ENCODE measurements at regions not wholly inside any gene's neighbourhood (a gene's known extent, or its start where the extent isn't known, plus 50 kb on each side); places are given as distances from the start of the nearest gene placed in this dataset.
"Not testable (repeated sequence)": the region's sequence is repeated elsewhere in the genome, so short reads cannot be mapped to it uniquely, and the experiment has no call there.

DNA sequence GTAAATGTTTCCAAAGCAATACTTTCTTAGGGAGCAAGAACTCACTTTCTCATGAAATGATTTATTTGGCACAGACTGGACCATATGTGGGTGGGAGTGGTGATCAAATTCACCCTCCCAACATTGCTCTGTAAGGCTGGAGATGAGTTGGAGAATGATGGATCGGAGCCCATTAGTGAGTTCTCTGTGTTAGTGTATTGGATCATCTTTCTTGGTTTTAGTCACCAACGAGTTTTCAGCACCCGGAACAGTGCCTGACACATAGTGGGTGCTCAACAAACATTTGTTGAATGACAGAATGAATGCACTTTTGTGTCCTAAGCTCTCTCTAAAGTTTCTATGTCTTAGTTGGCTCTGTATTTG, 104.5 kb upstream of the FAM20A start:
- no peak for DNase-seq (ENCODE audit: low read depth in 4 of 4, low spot score in 1 of 4)

DNA sequence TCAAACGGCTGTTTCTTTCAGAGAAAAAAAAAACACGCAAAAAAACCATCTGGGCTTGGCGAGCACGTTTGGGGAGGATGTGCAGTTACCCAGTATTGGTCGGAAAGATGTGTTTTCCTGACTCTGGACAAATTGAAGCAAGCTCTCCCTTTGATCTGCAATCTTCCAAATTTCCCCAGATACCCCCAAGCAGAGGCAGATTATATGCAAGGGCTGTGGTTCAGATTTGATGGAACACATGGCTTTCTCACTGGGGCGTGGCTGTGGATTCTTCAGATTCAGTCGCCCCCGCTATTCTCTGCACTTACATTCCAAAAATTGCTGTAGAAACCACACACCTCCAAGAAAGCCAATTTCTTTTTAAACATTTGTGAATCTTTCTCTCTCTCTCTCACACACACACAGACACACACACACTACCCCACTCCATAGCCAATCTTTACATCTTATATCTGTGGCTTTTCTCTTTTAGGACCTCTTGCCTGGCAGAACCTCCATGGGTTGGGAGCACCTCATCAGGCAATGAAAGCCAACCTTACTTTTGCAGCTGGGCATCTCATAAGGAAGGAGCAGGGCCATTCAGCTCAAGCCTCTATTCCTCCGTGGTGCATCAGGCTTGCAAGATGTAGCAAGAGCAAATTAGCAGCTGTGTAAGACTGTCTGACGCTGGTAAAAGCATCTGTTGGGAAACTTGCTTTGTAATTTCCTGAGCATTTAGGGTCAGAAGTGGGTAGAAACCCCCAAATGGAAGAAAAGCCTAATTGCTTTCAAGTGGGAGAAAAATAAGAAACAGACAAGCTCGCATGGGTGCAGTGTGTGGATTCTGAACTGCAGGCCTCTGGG, 103.9 kb upstream of the FAM20A start:
- DNase-seq (ENCODE audit: low read depth in 4 of 4, low spot score in 1 of 4) = no peak

DNA sequence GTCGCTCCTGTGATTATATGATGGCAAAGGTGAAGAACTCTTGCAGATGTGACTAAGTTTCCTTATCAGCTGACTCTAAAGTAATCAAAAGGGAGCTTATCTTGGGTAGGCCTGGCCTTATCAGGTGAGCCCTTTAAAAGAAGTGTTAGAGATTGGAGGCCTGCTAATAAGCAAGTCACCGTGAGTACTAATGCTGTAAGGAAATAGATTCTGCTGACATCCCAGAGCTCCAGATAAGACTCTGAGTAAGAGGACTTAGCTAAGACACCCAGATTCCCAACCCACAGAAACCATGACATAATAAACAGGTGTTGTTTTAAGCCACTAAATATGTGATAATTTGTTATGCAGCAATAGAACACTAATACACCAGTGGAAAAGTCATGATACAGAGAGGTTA, 99.9 kb upstream of the FAM20A start:
- no peak for DNase-seq (ENCODE audit: low read depth in 4 of 4, low spot score in 1 of 4)

DNA sequence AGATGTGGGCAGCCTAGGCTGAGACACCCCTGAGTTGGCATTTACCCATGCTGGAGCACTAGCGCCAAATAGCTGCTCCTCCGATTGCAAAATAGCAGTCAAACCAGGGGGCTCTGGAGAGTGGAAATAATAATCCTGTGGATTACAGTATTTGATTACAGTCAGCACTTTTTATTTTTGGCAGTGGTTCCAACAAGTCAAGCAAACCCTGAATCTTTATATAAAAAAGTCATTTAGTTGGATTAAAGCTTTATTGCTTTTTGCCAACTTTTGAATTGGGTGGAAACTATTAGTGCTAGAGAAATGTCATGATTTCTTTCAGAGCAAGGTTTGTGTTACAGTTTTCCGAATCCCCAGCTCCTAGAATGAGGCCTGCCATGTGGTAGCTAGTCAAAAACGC, 99.3 kb upstream of the FAM20A start:
- DNase-seq (ENCODE audit: low read depth in 4 of 4, low spot score in 1 of 4) = no peak

DNA sequence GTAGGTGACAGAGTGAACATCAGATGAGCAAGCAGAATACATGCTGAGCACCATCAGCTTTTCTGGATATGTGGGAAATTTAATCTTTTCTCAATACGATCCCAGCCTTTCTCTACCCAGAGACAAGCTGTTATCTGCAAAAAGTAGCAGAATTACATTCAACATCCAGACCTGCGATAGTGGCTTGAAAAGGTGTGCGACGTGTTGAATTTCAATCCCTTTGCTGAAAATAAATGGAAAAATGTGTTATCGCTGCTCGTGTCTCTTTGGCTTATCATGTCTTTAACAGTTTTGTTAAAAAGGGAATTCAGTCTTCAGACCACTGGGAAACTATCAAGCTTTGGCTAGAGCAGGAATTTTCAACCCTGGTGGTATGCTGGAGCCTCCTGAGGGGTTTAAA, 98.8 kb upstream of the FAM20A start:
- no peak for DNase-seq (ENCODE audit: low read depth in 4 of 4, low spot score in 1 of 4)

DNA sequence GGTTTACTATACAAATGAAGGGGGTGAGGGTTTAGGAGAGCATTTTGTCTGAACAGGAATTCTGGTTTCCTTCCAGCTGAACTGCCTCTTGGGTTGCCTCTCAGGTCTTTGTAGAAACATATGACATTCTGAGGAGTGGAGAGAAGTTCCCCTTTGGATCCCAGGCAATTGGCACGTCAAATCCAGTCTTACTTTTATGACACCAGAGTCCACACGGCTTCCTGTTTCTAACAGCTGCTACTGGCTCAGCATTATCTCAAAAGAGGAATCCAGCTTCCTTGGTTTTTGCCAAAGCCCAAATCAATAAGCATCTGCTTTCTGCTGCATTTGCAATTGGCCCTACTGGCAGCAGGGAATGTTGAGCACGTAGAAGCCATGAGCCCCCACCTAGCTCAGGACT, 97.6 kb upstream of the FAM20A start:
- no peak for DNase-seq (ENCODE audit: low read depth in 4 of 4, low spot score in 1 of 4)

DNA sequence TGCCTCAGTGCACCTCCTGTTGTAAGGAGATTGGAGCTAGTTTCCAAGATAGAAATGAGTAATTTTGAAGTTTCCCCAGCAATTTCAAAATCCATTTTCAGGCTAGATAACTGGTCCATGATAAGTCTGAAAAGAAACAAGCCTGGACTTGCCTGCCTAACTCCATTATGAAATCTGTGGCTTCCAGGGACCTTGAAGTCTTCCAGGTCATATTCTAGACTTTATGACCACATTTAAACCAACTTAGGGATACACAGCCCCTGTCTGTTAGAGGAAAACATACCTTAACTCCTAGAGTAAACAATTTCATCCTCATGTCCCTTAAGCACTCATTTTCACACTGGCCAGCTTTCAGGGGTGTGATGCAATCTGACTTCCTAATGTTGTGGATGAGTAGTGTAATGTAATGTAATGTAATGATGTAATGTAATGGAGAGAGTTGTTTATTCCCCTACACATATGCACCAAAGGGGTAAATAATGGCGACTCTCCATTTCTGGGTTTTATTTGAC, 96.7 kb upstream of the FAM20A start:
- no peak for DNase-seq (ENCODE audit: low read depth in 4 of 4, low spot score in 1 of 4)

DNA sequence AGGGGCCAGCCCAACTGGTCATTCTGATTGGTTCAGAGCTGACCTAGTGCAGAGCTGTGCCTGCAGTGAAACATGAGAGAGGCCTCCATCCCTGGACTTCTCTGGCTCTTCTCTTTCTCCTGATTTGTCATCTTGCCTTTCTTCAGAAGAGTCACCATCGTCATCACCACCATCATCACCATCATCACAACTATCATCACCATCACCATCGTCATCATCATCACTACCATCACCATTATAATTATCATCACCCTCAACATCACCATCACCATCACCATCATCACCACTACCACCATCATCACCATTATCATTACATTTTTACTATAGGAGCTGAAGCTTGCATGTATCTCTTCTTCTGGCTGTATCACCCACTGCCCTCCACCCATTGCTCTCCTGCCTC, 94.5 kb upstream of the FAM20A start:
- DNase-seq (ENCODE audit: low read depth in 4 of 4, low spot score in 1 of 4) = no peak

DNA sequence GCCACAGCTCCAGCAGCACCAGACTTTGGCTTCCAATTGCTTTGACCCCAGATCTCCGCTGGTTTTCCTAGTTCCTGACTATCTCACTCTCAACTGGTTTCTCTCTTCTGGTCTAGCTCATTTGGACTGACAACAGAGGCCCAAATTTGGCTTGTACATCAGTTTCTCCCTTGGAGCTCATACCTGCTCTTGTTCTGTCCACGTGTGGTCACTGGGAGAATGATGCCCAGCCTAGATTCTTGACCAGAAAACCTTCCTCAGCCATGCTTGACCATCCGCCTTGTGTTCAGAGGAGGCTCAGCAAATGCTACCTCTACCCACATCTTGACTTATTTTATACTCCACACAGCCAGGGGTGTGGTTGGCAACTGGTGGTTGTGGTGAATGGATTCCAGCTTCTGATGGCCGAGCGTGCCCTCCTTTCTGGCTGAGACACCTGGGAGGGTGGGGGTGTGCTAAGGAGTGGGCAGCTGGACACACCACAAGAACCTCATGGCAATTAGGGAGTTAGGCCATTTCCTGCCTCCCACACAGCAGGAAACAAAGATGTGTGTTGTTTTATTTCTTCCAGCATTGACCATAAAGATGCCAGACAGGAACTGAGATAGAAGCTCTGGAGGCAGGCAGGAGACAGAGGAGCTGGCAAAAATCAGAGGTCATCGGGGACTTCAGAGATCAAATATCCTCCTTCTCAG, 93.8 kb upstream of the FAM20A start:
- DNase-seq (ENCODE audit: low read depth in 4 of 4, low spot score in 1 of 4) = no peak

DNA sequence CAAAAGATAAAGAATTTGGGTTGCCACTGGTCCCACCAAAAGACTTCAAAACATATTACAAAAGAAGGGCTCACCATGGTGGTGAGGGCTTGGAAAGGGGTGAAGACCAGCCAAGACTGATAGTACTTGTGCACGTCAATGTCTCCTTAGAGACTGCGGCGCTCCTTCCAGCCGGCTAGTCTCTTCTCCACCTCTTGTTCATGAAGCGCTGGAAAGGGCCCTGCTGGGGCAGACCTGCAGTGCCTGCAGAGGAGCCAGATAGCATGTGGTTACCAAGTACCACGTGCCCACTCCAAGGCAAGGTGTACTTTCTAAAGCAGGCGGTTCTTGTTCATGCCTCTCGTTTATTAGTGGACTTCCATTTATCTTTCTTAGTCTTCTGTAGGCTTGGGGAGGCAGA, 92.7 kb upstream of the FAM20A start:
- DNase-seq (ENCODE audit: low read depth in 4 of 4, low spot score in 1 of 4) = no peak

DNA sequence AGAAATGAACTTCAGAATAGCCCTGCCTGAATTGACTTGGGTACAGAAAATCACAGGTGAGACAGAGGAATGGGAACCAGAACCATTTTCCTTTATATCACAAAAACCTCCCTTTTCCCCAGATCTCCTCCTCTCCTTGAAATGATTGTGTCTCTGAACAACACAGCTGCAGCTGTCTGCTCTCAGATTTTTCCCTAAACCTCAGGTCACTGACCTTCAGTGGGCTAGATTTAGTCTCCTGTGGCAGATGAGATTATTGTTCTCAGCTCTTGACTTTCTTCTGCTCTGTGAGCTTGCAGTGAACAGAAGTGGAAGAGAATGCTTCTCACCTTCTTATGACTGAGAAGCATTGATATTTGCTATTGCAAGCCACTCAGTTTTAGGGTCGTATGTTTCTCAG, 92.3 kb upstream of the FAM20A start:
- DNase-seq (ENCODE audit: low read depth in 4 of 4, low spot score in 1 of 4) = no peak

DNA sequence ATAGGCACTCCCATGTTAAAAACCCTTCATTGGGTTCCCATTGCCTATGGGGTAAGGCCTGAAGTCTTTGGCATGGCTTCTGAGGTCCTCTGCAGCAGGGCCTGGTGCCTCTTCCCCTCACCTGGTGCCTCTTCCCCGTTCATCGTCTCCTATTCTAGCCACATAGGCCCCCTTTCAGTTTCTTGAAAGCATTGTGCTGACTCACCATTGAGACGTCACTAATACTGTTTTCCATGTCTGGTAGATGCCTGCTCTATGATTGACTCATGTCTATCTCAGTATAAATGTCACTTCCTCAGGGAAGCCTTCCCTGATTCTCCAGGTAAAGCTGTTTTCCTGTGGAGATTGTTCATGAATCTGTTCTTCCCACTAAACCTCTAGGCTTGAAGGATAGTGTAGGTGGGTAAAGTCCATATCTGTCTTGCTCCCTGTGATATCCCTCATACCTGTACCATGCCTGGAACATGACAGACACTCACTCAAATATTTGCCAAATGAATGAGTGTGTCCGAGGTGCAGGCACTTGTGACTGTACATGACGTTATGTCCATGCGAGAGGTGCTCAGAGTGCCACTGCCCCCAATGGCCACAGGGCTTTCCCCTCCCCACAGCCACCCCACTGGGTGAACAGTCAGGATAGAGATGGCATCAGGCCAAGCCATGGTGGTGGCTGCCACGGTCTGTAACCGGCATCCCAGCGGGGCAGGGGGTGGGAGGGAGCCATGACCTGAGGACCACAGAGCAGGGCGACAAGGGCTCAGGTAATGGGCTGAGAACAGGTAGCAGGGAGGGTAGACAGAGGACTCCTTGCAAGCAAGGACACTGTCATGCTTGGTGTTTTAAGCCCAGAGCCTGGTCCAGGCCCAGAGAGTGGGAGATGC, 85.2 kb upstream of the FAM20A start:
- DNase-seq (ENCODE audit: low read depth in 4 of 4, low spot score in 1 of 4) = no peak

DNA sequence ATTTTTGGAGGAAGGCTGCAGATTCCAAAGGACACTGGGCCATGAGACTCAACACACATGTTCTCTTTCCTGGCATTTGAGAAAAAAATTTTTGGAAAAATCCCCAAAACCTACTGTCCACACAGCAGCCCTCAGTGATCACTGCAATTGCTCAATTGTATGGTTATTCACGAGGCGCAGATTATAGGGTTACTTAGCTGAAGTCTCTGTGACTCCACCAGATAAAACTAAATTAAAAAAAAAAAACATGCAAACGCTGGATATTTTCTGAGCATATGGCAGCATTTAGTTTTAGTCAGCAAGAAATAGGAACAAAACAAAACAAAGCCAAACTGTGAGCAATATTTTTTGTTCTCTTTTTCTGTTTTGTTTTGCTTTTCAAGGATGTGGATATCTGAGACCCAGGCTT, 83.8 kb upstream of the FAM20A start:
- no peak for DNase-seq (ENCODE audit: low read depth in 4 of 4, low spot score in 1 of 4)

DNA sequence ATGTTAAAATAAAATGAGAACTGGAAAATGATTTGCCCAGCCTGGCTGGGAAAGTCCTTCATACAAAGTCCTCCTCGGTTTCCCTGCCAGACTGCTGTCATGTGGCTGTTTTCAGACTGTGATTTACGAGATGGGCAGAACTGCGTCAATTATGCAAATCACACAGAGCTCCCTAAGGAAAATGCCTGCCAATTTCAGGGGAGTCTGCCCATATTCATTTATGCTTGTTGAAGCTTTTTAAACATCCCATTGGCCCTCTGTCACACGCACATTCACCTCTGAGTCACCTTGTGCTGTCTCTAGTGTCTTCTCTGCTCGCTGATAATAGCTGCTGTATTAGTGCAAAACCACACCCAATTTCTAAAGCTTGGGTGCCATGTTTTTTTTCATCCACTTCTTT, 81.7 kb upstream of the FAM20A start:
- DNase-seq (ENCODE audit: low read depth in 4 of 4, low spot score in 1 of 4) = no peak

DNA sequence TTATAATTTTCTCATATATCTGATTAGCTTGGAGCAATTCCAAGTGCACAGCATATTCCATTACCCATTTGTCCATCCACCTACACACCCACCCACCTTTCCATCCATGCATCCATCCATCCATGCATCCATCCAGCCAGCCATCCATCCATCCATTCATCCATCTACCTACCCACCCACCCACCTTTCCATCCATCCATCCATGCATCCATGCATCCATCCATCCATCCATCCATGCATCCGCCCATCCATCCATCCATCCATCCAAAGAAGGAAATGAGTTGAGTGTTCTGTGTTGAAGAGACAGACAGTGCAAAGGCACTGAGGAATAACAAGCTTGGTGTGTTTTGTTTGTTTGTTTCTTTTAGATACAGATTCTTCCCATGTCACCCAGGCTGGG, 78.7 kb upstream of the FAM20A start:
- no peak for DNase-seq (ENCODE audit: low read depth in 4 of 4, low spot score in 1 of 4)

DNA sequence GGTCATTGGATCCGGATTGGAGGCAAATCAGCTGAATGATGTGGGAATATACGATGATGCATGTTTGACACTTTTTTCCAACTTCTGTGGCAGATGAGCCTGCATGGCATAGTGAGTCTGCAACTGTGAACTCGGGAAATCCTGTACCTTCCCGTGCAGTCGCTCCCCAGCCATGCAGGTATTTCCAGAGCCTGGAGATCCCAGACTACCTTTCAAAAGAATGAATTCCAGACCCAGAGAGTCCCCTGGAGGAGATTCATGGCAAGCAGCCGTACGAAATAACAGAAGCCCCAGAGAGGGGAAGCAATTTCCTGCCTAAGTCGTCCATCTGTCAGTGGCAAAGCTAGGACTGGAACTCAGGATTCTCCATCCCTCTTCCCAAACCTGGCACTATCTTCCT, 75.7 kb upstream of the FAM20A start:
- no peak for DNase-seq (ENCODE audit: low read depth in 4 of 4, low spot score in 1 of 4)

DNA sequence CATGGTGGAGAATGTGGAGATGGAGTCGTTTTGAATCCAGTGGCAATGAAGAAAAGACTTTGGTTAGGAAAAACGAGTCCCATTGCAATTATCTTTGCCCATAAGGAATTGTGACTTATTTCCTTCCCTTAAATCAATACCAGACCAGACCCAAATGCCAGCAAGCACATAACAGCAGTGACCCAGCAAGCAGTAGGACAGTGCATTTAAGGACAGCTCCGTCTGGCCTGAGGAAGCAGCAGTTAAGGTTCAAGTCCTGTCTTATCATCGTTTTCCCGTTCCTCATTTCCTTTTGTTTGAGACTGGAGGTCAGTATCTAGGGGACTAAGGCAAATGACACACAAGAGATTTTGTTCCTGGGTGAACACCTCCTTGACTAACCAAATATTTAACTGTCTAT, 74.6 kb upstream of the FAM20A start:
- DNase-seq (ENCODE audit: low read depth in 4 of 4, low spot score in 1 of 4) = no peak

DNA sequence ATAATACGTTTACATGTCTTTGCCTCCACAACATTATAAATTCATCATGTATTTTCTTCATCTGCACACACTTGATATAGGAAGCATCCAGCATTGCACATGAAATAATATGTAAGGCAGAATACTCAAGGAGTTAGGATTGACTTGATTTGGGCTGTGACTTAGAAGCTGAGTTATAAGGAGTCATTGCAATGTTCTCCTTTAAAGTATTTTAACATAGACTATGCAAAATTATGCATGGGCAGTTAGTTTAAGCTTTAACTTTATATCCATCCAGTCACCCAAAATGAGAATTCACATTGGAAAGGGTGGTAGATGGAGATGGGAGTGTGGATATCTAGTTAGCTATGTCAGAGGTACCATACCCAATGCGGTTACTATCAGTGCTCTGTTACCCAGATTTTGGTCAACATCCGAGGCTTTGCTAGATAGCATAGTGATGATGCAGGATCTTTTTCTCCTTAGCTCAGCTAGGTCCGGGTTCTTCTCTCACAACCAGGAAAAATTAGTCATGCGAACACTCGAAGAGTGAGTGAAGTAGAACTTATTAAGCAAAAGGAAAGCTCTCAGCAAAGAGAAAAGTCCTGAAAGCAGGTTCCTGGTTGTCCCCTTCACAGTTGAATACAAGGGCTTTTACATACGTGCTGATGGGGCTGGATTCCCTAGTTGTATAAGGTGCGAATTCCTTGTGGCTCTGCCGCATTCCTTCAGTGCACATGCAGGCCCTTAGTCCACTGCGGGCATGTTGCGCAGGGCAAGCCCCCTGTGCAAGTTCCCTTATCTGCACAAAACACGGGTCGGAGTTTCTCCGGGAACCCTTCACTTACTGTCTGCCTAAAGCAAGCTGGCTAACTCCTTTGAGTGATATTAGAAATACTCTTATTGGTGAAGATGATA, 73.1 kb upstream of the FAM20A start:
- no peak for DNase-seq (ENCODE audit: low read depth in 4 of 4, low spot score in 1 of 4)

DNA sequence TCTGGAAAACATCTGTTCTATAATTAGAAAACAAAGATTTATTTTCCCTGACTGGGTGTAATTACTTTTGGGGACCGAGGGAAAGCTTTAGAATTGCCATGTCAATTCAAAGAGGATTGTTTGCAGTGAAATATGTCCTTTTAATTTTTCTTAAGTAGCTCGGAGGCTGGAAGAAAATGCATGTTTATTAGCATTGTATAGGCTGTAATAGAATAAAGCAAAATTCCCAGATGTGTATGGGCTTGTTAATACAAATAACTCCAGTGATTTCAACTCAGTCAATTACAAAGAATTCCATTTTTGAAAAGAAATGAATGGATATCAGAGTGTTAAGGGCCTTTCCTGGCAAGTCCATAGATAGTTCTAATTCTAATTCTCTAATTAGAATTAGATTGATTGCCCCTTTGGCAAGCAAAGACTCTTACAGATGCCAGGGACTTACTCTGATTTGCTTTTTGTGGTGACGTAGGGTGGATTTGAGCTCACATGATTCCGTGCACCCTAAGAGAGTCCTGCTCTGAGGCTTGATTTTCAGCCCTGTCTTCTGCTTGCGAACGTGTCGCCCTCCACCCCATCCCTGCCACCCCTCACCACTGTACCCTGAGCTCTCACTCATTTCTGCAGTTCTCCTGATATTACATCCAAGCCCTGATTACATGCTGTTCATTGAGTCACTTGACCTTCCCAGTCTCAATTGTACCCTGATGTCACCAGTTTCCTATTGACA, 70.0 kb upstream of the FAM20A start:
- DNase-seq (ENCODE audit: low read depth in 4 of 4, low spot score in 1 of 4) = no peak

DNA sequence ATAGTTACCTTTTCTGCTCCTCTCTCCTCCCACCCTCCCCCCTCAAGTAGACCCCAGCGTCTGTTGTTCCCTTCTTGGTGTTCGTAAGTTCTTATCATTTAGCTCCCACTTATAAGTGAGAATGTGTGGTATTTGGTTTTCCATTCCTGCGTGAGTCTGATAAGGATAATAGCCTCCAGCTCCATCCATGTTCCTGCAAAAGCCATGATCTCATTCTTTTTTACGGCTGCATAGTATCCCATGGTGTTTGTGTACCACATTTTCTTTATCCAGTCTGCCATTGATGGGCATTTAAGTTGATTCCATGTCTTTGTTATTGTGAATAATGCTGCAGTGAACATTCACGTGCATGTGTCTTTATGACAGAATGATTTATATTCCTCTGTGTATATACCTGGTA, 65.3 kb upstream of the FAM20A start:
- not testable (repeated sequence) for DNase-seq (ENCODE audit: low read depth in 4 of 4, low spot score in 1 of 4)

Data from stimulated activated CD4-positive, alpha-beta T cell treated with anti-CD3 and anti-CD28 coated beads, Interleukin-1b, Interleukin-23, amount 100 ng/mL, for 24 hours (primary cell).